SK-N-SH (cell line): ENCODE measurements at regions not wholly inside any gene's neighbourhood (a gene's known extent, or its start where the extent isn't known, plus 50 kb on each side); places are given as distances from the start of the nearest gene placed in this dataset.

Experiments used
- CTCF ChIA-PET: fragments of 300-600, 350-600 bp; formaldehyde crosslinking; extraction: SDS; loops from one replicate; lab custom pipeline; 2021; lab: Yijun Ruan, JAX
- POLR2A ChIA-PET: fragments of 350-600 bp; sonication (Branson Sonifier 250); formaldehyde crosslinking; extraction: SDS; loops from one replicate; lab custom pipeline; 2020; ENCODE audit warnings: antibody characterized with exemption, inconsistent platforms; lab: Yijun Ruan, JAX
- DNase-seq: peaks from one replicate; pipeline ENCODE4 v3.0.0; 2012
- H2AFZ ChIP-seq: fragments of 200-600 bp; sonication (generic); 2 replicates; pipeline ENCODE4 v1.8.1; 2016; ENCODE audit warnings: antibody characterized with exemption, mild to moderate bottlenecking, low read depth
- H3F3A ChIP-seq: fragments of 200-600 bp; sonication (generic); replicated peaks from 2 replicates; pipeline ENCODE3; 2016; ENCODE audit warnings: antibody characterized with exemption, mild to moderate bottlenecking; ENCODE audit not compliant: insufficient read depth
- H3K27ac ChIP-seq, 2 experiments: fragments of 200-500 bp in 1 of 2; fragments of 200-600 bp in 1 of 2; sonication (Bioruptor generic) in 1 of 2; sonication (generic), shearing (Covaris generic) in 1 of 2; 2 replicates each; pipeline versions ENCODE4 v1.5.1 to v1.6.1; 2014 to 2016; ENCODE audit warnings: low read depth in 2 of 2, inconsistent platforms in 1 of 2, low read length in 1 of 2, mild to moderate bottlenecking in 1 of 2, mixed read lengths in 1 of 2
- H3K27me3 ChIP-seq: fragments of 200-600 bp; sonication (generic), shearing (Covaris generic); 2 replicates; pipeline ENCODE4 v1.6.1; 2016; ENCODE audit warnings: mixed run types; ENCODE audit not compliant: insufficient read depth
- H3K36me3 ChIP-seq, 2 experiments: fragments of 200-500 bp in 1 of 2; fragments of 200-600 bp in 1 of 2; sonication (Bioruptor generic) in 1 of 2; sonication (generic) in 1 of 2; replicated peaks in 1 of 2; 2 replicates each; pipeline versions ENCODE3 to v1.5.1; 2014 to 2016; ENCODE audit warnings: low read length in 1 of 2, mild to moderate bottlenecking in 1 of 2; ENCODE audit not compliant: insufficient read depth in 2 of 2, control insufficient read depth in 1 of 2
- H3K4me1 ChIP-seq, 2 experiments: fragments of 200-500 bp in 1 of 2; fragments of 200-600 bp in 1 of 2; sonication (Bioruptor generic) in 1 of 2; sonication (generic), shearing (Covaris generic) in 1 of 2; 2 replicates each; pipeline versions ENCODE4 v1.5.1 to v1.6.1; 2014 to 2016; ENCODE audit warnings: low read depth in 1 of 2, low read length in 1 of 2, mixed run types in 1 of 2; ENCODE audit not compliant: insufficient read depth in 2 of 2, control insufficient read depth in 1 of 2
- H3K4me2 ChIP-seq: fragments of 200-600 bp; sonication (generic), shearing (Covaris generic); 2 replicates; pipeline ENCODE4 v1.6.1; 2017; ENCODE audit warnings: mixed run types
- H3K4me3 ChIP-seq, 2 experiments: fragments of 200-500 bp in 1 of 2; fragments of 200-600 bp in 1 of 2; sonication (Bioruptor generic) in 1 of 2; sonication (generic), shearing (Covaris generic) in 1 of 2; 2 replicates each; pipeline versions ENCODE4 v1.5.1 to v1.8.1; 2014 to 2016; ENCODE audit warnings: low read depth in 2 of 2, inconsistent platforms in 1 of 2, low read length in 1 of 2, mild to moderate bottlenecking in 1 of 2, mixed read lengths in 1 of 2, moderate library complexity in 1 of 2
- H3K79me2 ChIP-seq: fragments of 200-600 bp; sonication (generic); 2 replicates; pipeline ENCODE4 v1.8.1; 2017; ENCODE audit warnings: mild to moderate bottlenecking; ENCODE audit not compliant: insufficient read depth
- H3K9ac ChIP-seq: fragments of 200-600 bp; sonication (generic); 2 replicates; pipeline ENCODE4 v1.6.1; 2017; ENCODE audit warnings: mixed run types
- H3K9me2 ChIP-seq: fragments of 200-600 bp; sonication (generic); 2 replicates; pipeline ENCODE4 v1.6.1; 2017; ENCODE audit warnings: mixed run types
- H3K9me3 ChIP-seq: fragments of 200-600 bp; sonication (generic); 2 replicates; pipeline ENCODE4 v1.6.1; 2017; ENCODE audit warnings: mixed run types, mild to moderate bottlenecking, moderate library complexity
- H4K20me1 ChIP-seq: fragments of 200-600 bp; sonication (generic); 2 replicates; pipeline ENCODE4 v1.6.1; 2017; ENCODE audit warnings: mild to moderate bottlenecking, mixed run types; ENCODE audit not compliant: insufficient read depth
- EP300 ChIP-seq, 2 experiments: IDR thresholded peaks; 2 replicates each; pipeline versions ENCODE4 v1.4.0 to v1.6.1; 2012; ENCODE audit warnings: borderline replicate concordance in 1 of 2, low read depth in 1 of 2, low read length in 1 of 2
- GABPA ChIP-seq: IDR thresholded peaks from 2 replicates; pipeline ENCODE4 v1.4.0; 2012; ENCODE audit warnings: low read depth, mild to moderate bottlenecking
- MAX ChIP-seq: IDR thresholded peaks from 2 replicates; pipeline ENCODE4 v1.4.0; 2012; ENCODE audit warnings: low read depth
- MEF2A ChIP-seq: IDR thresholded peaks from 2 replicates; pipeline ENCODE4 v1.4.0; 2012; ENCODE audit warnings: low read depth, borderline replicate concordance
- POLR2AphosphoS5 ChIP-seq: IDR thresholded peaks from 2 replicates; pipeline ENCODE4 v1.6.1; 2012; ENCODE audit warnings: low read depth, low read length
- YY1 ChIP-seq: IDR thresholded peaks from 2 replicates; pipeline ENCODE4 v1.4.0; 2012; ENCODE audit warnings: low read depth, mild to moderate bottlenecking
- WGBS: methylation state at CpG from one replicate; pipeline ENCODE4 v1.1.6; 2017; ENCODE audit warnings: low lambda C conversion rate; 5-methylcytosine and 5-hydroxymethylcytosine counted together
- TF ChIP-seq, protein P1 (sequence below): IDR thresholded peaks from 2 replicates; pipeline ENCODE4 v1.6.1; 2012; ENCODE audit warnings: mild to moderate bottlenecking, low read depth, low read length, moderate library complexity

- no peak overlapping the region for H3K9ac ChIP-seq
- H4K20me1 ChIP-seq = no peaks in the 10 kb centered on the region
- 0% methylated on average over 1 of the region's 1 CpG for WGBS
- no peak for DNase-seq
- no peaks in the 10 kb centered on the region for H3K9me3 ChIP-seq
- no peaks in the 10 kb centered on the region for H3K79me2 ChIP-seq
- no peaks in the 10 kb centered on the region for H3F3A ChIP-seq
- H3K9me2 ChIP-seq = no peaks in the 10 kb centered on the region
- no peaks in the 10 kb centered on the region for H3K4me1 ChIP-seq
- H3K4me2 ChIP-seq = no peak overlapping the region
- no peaks in the 10 kb centered on the region for H3K36me3 ChIP-seq
- H3K27me3 ChIP-seq = no peaks in the 10 kb centered on the region; the same call in 1 of the 2 replicates
- no peak overlapping the region for H2AFZ ChIP-seq
- ChIA-PET CTCF (no interaction called here), POLR2A (no interaction called here)
- H3K27ac ChIP-seq = no peak overlapping the region
- TF ChIP-seq, protein P1, sequence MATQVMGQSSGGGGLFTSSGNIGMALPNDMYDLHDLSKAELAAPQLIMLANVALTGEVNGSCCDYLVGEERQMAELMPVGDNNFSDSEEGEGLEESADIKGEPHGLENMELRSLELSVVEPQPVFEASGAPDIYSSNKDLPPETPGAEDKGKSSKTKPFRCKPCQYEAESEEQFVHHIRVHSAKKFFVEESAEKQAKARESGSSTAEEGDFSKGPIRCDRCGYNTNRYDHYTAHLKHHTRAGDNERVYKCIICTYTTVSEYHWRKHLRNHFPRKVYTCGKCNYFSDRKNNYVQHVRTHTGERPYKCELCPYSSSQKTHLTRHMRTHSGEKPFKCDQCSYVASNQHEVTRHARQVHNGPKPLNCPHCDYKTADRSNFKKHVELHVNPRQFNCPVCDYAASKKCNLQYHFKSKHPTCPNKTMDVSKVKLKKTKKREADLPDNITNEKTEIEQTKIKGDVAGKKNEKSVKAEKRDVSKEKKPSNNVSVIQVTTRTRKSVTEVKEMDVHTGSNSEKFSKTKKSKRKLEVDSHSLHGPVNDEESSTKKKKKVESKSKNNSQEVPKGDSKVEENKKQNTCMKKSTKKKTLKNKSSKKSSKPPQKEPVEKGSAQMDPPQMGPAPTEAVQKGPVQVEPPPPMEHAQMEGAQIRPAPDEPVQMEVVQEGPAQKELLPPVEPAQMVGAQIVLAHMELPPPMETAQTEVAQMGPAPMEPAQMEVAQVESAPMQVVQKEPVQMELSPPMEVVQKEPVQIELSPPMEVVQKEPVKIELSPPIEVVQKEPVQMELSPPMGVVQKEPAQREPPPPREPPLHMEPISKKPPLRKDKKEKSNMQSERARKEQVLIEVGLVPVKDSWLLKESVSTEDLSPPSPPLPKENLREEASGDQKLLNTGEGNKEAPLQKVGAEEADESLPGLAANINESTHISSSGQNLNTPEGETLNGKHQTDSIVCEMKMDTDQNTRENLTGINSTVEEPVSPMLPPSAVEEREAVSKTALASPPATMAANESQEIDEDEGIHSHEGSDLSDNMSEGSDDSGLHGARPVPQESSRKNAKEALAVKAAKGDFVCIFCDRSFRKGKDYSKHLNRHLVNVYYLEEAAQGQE = no peak
- TF ChIP-seq YY1 = no peak
- TF ChIP-seq EP300 (IDR thresholded peaks at IDR 0.05; ENCODE audit: borderline replicate concordance in 1 of 2, low read depth in 1 of 2, low read length in 1 of 2) = no peak
- TF ChIP-seq MAX = no peak
- no peak for TF ChIP-seq POLR2AphosphoS5
- TF ChIP-seq MEF2A = no peak
- no peak for TF ChIP-seq GABPA
- H3K4me3 ChIP-seq = no peak overlapping the region
These were observed 54.6 kb upstream of the RNF217 start for GRCh38 chr6:124907596-124907995.
